SK-N-SH treated with all-trans-retinoic acid at 6 μM for 48 hours (cell line): ENCODE measurements at regions not wholly inside any gene's neighbourhood (a gene's known extent, or its start where the extent isn't known, plus 50 kb on each side); places are given as distances from the start of the nearest gene placed in this dataset.

Experiments
- OSR1 ChIP-seq: fragments of 250-450 bp; sonication (Bioruptor Pico); IDR thresholded peaks from 2 replicates; pipeline ENCODE4 v1.8.0; 2022; ENCODE audit warnings: moderate library complexity, mild to moderate bottlenecking, inconsistent platforms
- RARB ChIP-seq: fragments of 250-450 bp; sonication (Bioruptor Pico); IDR thresholded peaks from 2 replicates; pipeline ENCODE4 v1.8.0; 2021; ENCODE audit warnings: mild to moderate bottlenecking, moderate library complexity
- TOX ChIP-seq: fragments of 250-450 bp; sonication (Bioruptor Pico); IDR thresholded peaks from 2 replicates; pipeline ENCODE4 v1.8.0; 2021; ENCODE audit warnings: mild to moderate bottlenecking, moderate library complexity, borderline replicate concordance
- TSHZ2 ChIP-seq: fragments of 250-450 bp; sonication (Bioruptor Pico); IDR thresholded peaks from 2 replicates; pipeline ENCODE4 v1.5.0; 2020; ENCODE audit warnings: mild to moderate bottlenecking, moderate library complexity
- ZFP30 ChIP-seq: fragments of 450-650 bp; formaldehyde crosslinking; IDR thresholded peaks from 2 replicates; pipeline ENCODE4 v1.5.0; 2022; ENCODE audit warnings: mild to moderate bottlenecking, moderate library complexity
- ZNF565 ChIP-seq: fragments of 450-650 bp; formaldehyde crosslinking; conservative IDR thresholded peaks from 2 replicates; pipeline ENCODE4 v1.5.0; 2020; ENCODE audit warnings: low read depth, mild to moderate bottlenecking, moderate library complexity
- ZNF70 ChIP-seq: fragments of 450-650 bp; formaldehyde crosslinking; IDR thresholded peaks from 2 replicates; pipeline ENCODE4 v1.5.0; 2020; ENCODE audit warnings: mild to moderate bottlenecking, moderate library complexity

- TF ChIP-seq ZNF70, result no peak
- TF ChIP-seq TOX (CRISPR knock-in tag), result no peak
- no peak for TF ChIP-seq OSR1 (CRISPR knock-in tag)
- no peak for TF ChIP-seq TSHZ2 (CRISPR knock-in tag)
- TF ChIP-seq ZNF565 (CRISPR knock-in tag), result no peak
- TF ChIP-seq RARB (CRISPR knock-in tag), result no peak
- TF ChIP-seq ZFP30 (CRISPR knock-in tag), result no peak
Measured at GRCh38 chr5:33322632-33323031, 118.1 kb upstream of the TARS1 start.
